ENCODE measurements at regions not wholly inside any gene's neighbourhood (a gene's known extent, or its start where the extent isn't known, plus 50 kb on each side); places are given as distances from the start of the nearest gene placed in this dataset.

DNA sequence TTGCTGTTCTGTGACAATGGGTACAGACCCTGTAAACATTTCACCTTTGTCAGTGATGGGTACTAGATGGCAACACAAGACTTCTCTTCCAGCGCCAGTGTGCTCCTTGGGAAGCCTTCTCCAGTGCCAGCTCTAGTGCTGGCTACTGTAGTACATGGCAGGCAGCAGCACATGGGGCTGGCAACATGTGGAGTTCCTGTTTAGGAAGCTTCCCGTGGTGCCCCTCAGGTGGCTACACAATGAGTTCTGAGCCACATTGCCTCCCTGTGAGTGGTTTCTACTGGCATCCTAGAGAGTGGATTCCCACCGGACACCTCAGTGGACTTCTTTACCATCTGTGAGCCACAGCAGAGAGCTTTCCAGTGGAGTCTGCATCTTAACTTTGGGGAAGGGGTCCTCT, 302.1 kb downstream of the CYRIA start:
- TF ChIP-seq POLR2A (IDR thresholded peaks at IDR 0.05) (no peak), CTCF (IDR thresholded peaks at IDR 0.05) (no peak), POLR2AphosphoS5 (IDR thresholded peaks at IDR 0.05) (no peak)
